Thymus (tissue), 11 donors: ENCODE measurements at regions not wholly inside any gene's neighbourhood (a gene's known extent, or its start where the extent isn't known, plus 50 kb on each side); places are given as distances from the start of the nearest gene placed in this dataset.
"Not testable (repeated sequence)": the region's sequence is repeated elsewhere in the genome, so short reads cannot be mapped to it uniquely, and the experiment has no call there.

Source experiments
- DNase-seq, 9 donors: peaks; one replicate each; pipeline ENCODE4 v3.0.0-alpha.2; 2013; ENCODE audit warnings: low spot score in 9 of 9, low read depth in 6 of 9, missing footprints in 1 of 9
- H3K27ac ChIP-seq, 2 donors: one replicate each; pipeline ENCODE4 v1.5.1; 2013; ENCODE audit warnings: control low read depth in 1 of 2, low read depth in 1 of 2, low read length in 1 of 2, mild to moderate bottlenecking in 1 of 2, moderate library complexity in 1 of 2
- H3K27me3 ChIP-seq, 2 donors: one replicate each; pipeline ENCODE4 v1.5.1; 2013; ENCODE audit warnings: low read length in 1 of 2; ENCODE audit not compliant: control insufficient read depth in 2 of 2, insufficient read depth in 1 of 2
- H3K36me3 ChIP-seq, 2 donors: one replicate each; pipeline ENCODE4 v1.5.1; 2013; ENCODE audit warnings: low read length in 1 of 2, mild to moderate bottlenecking in 1 of 2, moderate library complexity in 1 of 2; ENCODE audit not compliant: control insufficient read depth in 2 of 2, insufficient read depth in 2 of 2
- H3K4me1 ChIP-seq, 2 donors: one replicate each; pipeline ENCODE4 v1.5.1; 2013; ENCODE audit warnings: low read length in 2 of 2; ENCODE audit not compliant: control insufficient read depth in 2 of 2, insufficient read depth in 2 of 2
- H3K4me3 ChIP-seq, 2 donors: one replicate each; pipeline ENCODE4 v1.5.1; 2013; ENCODE audit warnings: low read length in 2 of 2, control low read depth in 1 of 2, mild to moderate bottlenecking in 1 of 2
- H3K9me3 ChIP-seq, 2 donors: one replicate each; pipeline ENCODE4 v1.5.1; 2013; ENCODE audit warnings: low read length in 1 of 2, mild to moderate bottlenecking in 1 of 2; ENCODE audit not compliant: control insufficient read depth in 2 of 2, insufficient read depth in 1 of 2
- WGBS: extraction: QIAGEN DNeasy Blood & Tissue Kit; methylation state at CpG from one replicate; pipeline ENCODE4 v1.1.7; 2013; 5-methylcytosine and 5-hydroxymethylcytosine counted together
- donor health status: healthy.

GRCh38 chr2:234169674-234170073 is 119.2 kb downstream of the SPP2 start:
- Histone ChIP-seq H3K4me3 (no peak overlapping the region), H3K27ac (no peak overlapping the region), H3K9me3 (no peaks in the 10 kb centered on the region), H3K27me3 (no peaks in the 10 kb centered on the region), H3K4me1 (peaks cover 2 to 4% of the 10 kb centered on the region in 2 donors), H3K36me3 (no peaks in the 10 kb centered on the region)
- DNase-seq, result no peak
- WGBS, result 97% methylated on average over 1 of the region's 1 CpG

- not testable (repeated sequence) for DNase-seq, H3K4me3 ChIP-seq, H3K27me3 ChIP-seq, H3K36me3 ChIP-seq, H3K9me3 ChIP-seq, H3K27ac ChIP-seq
- peaks cover 4 to 12% of the 10 kb centered on the region in 2 donors for H3K4me1 ChIP-seq
- 85% methylated on average over 8 of the region's 8 CpGs for WGBS
Observed at GRCh38 chr2:234168605-234169570, 118.4 kb downstream of the SPP2 start.

- WGBS, result 96% methylated on average over 3 of the region's 3 CpGs
- Histone ChIP-seq H3K9me3 (no peaks in the 10 kb centered on the region), H3K36me3 (no peaks in the 10 kb centered on the region), H3K4me1 (peaks cover 4 to 20% of the 10 kb centered on the region in 2 donors), H3K27me3 (no peaks in the 10 kb centered on the region), H3K4me3 (no peak overlapping the region), H3K27ac (no peak overlapping the region)
- DNase-seq, result no peak
Observed at GRCh38 chr2:234166531-234166930, 116.0 kb downstream of the SPP2 start.

- Histone ChIP-seq H3K4me3 (no peak overlapping the region), H3K36me3 (no peaks in the 10 kb centered on the region), H3K9me3 (no peaks in the 10 kb centered on the region), H3K4me1 (peaks cover 4 to 20% of the 10 kb centered on the region in 2 donors), H3K27me3 (no peaks in the 10 kb centered on the region), H3K27ac (no peak overlapping the region)
- WGBS, result 86% methylated on average over 5 of the region's 5 CpGs
- DNase-seq, result no peak
Observed at GRCh38 chr2:234165421-234165820, 114.9 kb downstream of the SPP2 start.

- H3K4me3 ChIP-seq, result no peak overlapping the region
- H3K36me3 ChIP-seq, result no peaks in the 10 kb centered on the region
- 56% methylated on average over 19 of the region's 19 CpGs for WGBS
- DNase-seq, result peak in 3 of 9 donors; percentile 23 to 58 (median 40)
- H3K27ac ChIP-seq, result no peak overlapping the region
- H3K9me3 ChIP-seq, result no peaks in the 10 kb centered on the region
- no peaks in the 10 kb centered on the region for H3K27me3 ChIP-seq
- H3K4me1 ChIP-seq, result peaks cover 4 to 20% of the 10 kb centered on the region in 2 donors
Observed at GRCh38 chr2:234164493-234165413, 114.3 kb downstream of the SPP2 start.

GRCh38 chr2:234163510-234164045 is 113.1 kb downstream of the SPP2 start:
- no peak for DNase-seq
- 91% methylated on average over 7 of the region's 7 CpGs for WGBS

GRCh38 chr2:234162861-234163260 is 112.4 kb downstream of the SPP2 start:
- H3K9me3 ChIP-seq, result no peaks in the 10 kb centered on the region
- H3K4me3 ChIP-seq, result no peak overlapping the region
- no peak for DNase-seq
- no peak overlapping the region for H3K27ac ChIP-seq
- H3K27me3 ChIP-seq, result no peaks in the 10 kb centered on the region
- peaks cover 4 to 20% of the 10 kb centered on the region in 2 donors for H3K4me1 ChIP-seq
- H3K36me3 ChIP-seq, result no peaks in the 10 kb centered on the region
- WGBS, result 97% methylated on average over 1 of the region's 1 CpG

More at GRCh38 chr2:234163510-234164045, 113.1 kb downstream of the SPP2 start:
- Histone ChIP-seq H3K4me1 (peaks cover 4 to 20% of the 10 kb centered on the region in 2 donors), H3K27me3 (no peaks in the 10 kb centered on the region), H3K27ac (no peak overlapping the region), H3K36me3 (no peaks in the 10 kb centered on the region), H3K9me3 (no peaks in the 10 kb centered on the region), H3K4me3 (no peak overlapping the region)

- Histone ChIP-seq H3K4me1 (peaks cover 4 to 20% of the 10 kb centered on the region in 2 donors), H3K36me3 (no peaks in the 10 kb centered on the region), H3K9me3 (no peaks in the 10 kb centered on the region), H3K27me3 (no peaks in the 10 kb centered on the region), H3K4me3 (no peak overlapping the region), H3K27ac (no peak overlapping the region)
- 96% methylated on average over 6 of the region's 6 CpGs for WGBS
- no peak for DNase-seq
Observed at GRCh38 chr2:234161932-234162331, 111.4 kb downstream of the SPP2 start.
